ENCODE measurements at regions not wholly inside any gene's neighbourhood (a gene's known extent, or its start where the extent isn't known, plus 50 kb on each side); places are given as distances from the start of the nearest gene placed in this dataset.

DNA sequence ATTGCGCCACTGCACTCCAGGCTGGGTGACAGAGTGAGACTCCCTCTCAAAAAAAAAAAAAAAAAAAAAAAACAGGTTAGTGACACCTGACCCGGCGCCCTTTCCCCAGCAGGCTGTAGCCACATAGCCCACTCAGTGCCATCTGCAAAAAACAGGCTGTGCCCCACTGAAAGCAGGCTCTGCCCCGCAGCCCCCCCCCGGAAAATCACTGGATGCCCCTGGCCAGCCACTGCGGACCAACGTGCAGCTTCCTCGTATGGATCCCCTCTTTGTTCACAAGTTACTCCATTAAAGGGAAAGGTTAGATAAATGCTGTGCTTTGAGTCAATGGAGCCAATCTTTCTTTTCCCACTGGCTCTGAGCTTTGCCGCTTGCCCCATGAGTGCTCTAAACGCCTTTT, 660.3 kb downstream of the TBC1D22A start:
- TF ChIP-seq, protein P1, sequence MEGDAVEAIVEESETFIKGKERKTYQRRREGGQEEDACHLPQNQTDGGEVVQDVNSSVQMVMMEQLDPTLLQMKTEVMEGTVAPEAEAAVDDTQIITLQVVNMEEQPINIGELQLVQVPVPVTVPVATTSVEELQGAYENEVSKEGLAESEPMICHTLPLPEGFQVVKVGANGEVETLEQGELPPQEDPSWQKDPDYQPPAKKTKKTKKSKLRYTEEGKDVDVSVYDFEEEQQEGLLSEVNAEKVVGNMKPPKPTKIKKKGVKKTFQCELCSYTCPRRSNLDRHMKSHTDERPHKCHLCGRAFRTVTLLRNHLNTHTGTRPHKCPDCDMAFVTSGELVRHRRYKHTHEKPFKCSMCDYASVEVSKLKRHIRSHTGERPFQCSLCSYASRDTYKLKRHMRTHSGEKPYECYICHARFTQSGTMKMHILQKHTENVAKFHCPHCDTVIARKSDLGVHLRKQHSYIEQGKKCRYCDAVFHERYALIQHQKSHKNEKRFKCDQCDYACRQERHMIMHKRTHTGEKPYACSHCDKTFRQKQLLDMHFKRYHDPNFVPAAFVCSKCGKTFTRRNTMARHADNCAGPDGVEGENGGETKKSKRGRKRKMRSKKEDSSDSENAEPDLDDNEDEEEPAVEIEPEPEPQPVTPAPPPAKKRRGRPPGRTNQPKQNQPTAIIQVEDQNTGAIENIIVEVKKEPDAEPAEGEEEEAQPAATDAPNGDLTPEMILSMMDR (IDR thresholded peaks at IDR 0.05; ENCODE audit: low read length), result no peak
- TF ChIP-seq EZH2phosphoT487 (IDR thresholded peaks at IDR 0.05; ENCODE audit: low read length) (no peak), EZH2 (optimal IDR thresholded peaks at IDR 0.05; ENCODE audit: low read depth, low read length) (no peak)

Measured in MM.1S (cell line).